Trophoblast cell (in vitro differentiated cells and primary cell): ENCODE measurements at regions not wholly inside any gene's neighbourhood (a gene's known extent, or its start where the extent isn't known, plus 50 kb on each side); places are given as distances from the start of the nearest gene placed in this dataset.
"Not testable (repeated sequence)": the region's sequence is repeated elsewhere in the genome, so short reads cannot be mapped to it uniquely, and the experiment has no call there.

Experiments used
- DNase-seq, 2 donors: peaks; one replicate each; pipeline ENCODE4 v3.0.0-alpha.2; 2016
- H2AFZ ChIP-seq: 2 replicates; pipeline ENCODE4 v1.6.1; 2013; ENCODE audit warnings: low read length, moderate library complexity, mild to moderate bottlenecking; ENCODE audit not compliant: insufficient read depth, poor library complexity
- H2AK5ac ChIP-seq: 2 replicates; pipeline ENCODE4 v1.6.1; 2013; ENCODE audit warnings: mild to moderate bottlenecking, low read length
- H2BK120ac ChIP-seq: 2 replicates; pipeline ENCODE4 v1.6.1; 2013; ENCODE audit warnings: low read length, mild to moderate bottlenecking, moderate library complexity; ENCODE audit not compliant: insufficient read depth, poor library complexity
- H2BK12ac ChIP-seq: 2 replicates; pipeline ENCODE4 v1.6.1; 2013; ENCODE audit warnings: mild to moderate bottlenecking, low read length, moderate library complexity
- H2BK5ac ChIP-seq: 2 replicates; pipeline ENCODE4 v1.6.1; 2013; ENCODE audit warnings: low read length, low read depth, moderate library complexity, mild to moderate bottlenecking; ENCODE audit not compliant: poor library complexity
- H3K14ac ChIP-seq: 2 replicates; pipeline ENCODE4 v1.6.1; 2013; ENCODE audit warnings: mild to moderate bottlenecking, low read length
- H3K18ac ChIP-seq: 2 replicates; pipeline ENCODE4 v1.6.1; 2013; ENCODE audit warnings: mild to moderate bottlenecking, low read length
- H3K23ac ChIP-seq: 2 replicates; pipeline ENCODE4 v1.6.1; 2013; ENCODE audit warnings: low read length
- H3K27ac ChIP-seq: 2 replicates; pipeline ENCODE4 v1.5.1; 2013; ENCODE audit warnings: low read depth, mild to moderate bottlenecking, inconsistent platforms, low read length, moderate library complexity
- H3K27me3 ChIP-seq: 2 replicates; pipeline ENCODE4 v1.6.1; 2013; ENCODE audit warnings: inconsistent platforms, mild to moderate bottlenecking, low read length, moderate library complexity; ENCODE audit not compliant: insufficient read depth
- H3K36me3 ChIP-seq, 2 experiments: 1 replicate in 1 of 2; 2 replicates in 1 of 2; pipeline ENCODE4 v1.6.1; 2013; ENCODE audit warnings: low read length in 2 of 2, mild to moderate bottlenecking in 2 of 2, moderate library complexity in 1 of 2; ENCODE audit not compliant: insufficient read depth in 2 of 2, control insufficient read depth in 1 of 2
- H3K4ac ChIP-seq: 2 replicates; pipeline ENCODE4 v1.6.1; 2013; ENCODE audit warnings: low read depth, mild to moderate bottlenecking, low read length, moderate library complexity
- H3K4me1 ChIP-seq, 2 experiments: 1 replicate in 1 of 2; 2 replicates in 1 of 2; pipeline ENCODE4 v1.6.1; 2013; ENCODE audit warnings: low read length in 2 of 2, mild to moderate bottlenecking in 2 of 2, moderate library complexity in 1 of 2; ENCODE audit not compliant: insufficient read depth in 2 of 2, control insufficient read depth in 1 of 2
- H3K4me2 ChIP-seq: 2 replicates; pipeline ENCODE4 v1.6.1; 2013; ENCODE audit warnings: inconsistent platforms, mild to moderate bottlenecking, low read length, moderate library complexity
- H3K4me3 ChIP-seq: 2 replicates; pipeline ENCODE4 v1.5.1; 2013; ENCODE audit warnings: mild to moderate bottlenecking, low read depth, low read length, inconsistent platforms
- H3K79me1 ChIP-seq: one replicate; pipeline ENCODE4 v1.6.1; 2013; ENCODE audit warnings: low read length
- H3K79me2 ChIP-seq: 2 replicates; pipeline ENCODE4 v1.6.1; 2013; ENCODE audit warnings: low read length, mild to moderate bottlenecking; ENCODE audit not compliant: control insufficient read depth, insufficient read depth, poor library complexity
- H3K9ac ChIP-seq: 2 replicates; pipeline ENCODE4 v1.6.1; 2013; ENCODE audit warnings: mild to moderate bottlenecking, low read length
- H3K9me3 ChIP-seq: 2 replicates; pipeline ENCODE4 v1.6.1; 2013; ENCODE audit warnings: low read depth, mild to moderate bottlenecking, control low read depth, inconsistent platforms, low read length; ENCODE audit not compliant: insufficient read depth
- H4K12ac ChIP-seq: 2 replicates; pipeline ENCODE4 v1.6.1; 2013; ENCODE audit warnings: low read depth, mild to moderate bottlenecking, low read length, moderate library complexity
- H4K8ac ChIP-seq: 2 replicates; pipeline ENCODE4 v1.6.1; 2013; ENCODE audit warnings: low read depth, mild to moderate bottlenecking, low read length, moderate library complexity
- H4K91ac ChIP-seq: one replicate; pipeline ENCODE4 v1.6.1; 2013; ENCODE audit warnings: low read depth, mild to moderate bottlenecking, low read length, moderate library complexity
- WGBS: extraction: QIAGEN DNeasy Blood & Tissue Kit; methylation state at CpG from one replicate; pipeline ENCODE4 v1.1.7; 2013; ENCODE audit warnings: missing lambda C conversion rate; ENCODE audit not compliant: insufficient read length, insufficient coverage; ENCODE audit errors: extremely low coverage; 5-methylcytosine and 5-hydroxymethylcytosine counted together

DNA sequence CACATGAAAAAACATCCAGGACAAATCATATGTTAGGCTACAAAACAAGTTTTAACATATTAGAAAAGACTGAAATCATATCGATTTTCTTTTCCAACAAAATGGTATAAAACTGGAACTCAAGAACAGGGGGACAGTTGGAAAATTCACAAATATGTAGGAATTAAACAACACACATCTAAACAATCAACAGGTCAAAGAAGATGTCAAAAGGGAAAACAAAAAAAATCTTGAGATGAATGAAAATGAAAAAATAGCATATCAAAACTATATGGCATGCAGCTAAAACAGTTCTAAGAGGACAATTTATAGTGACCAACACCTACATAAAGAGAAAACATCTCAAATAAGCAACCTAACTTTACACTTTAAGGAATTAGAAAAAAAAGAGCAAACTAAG lies 585.3 kb downstream of the UQCRFS1 start:
- H3K79me1 ChIP-seq = no peaks in the 10 kb centered on the region
- no peak overlapping the region for H3K9ac ChIP-seq
- H3K4ac ChIP-seq = no peak overlapping the region
- no peak overlapping the region for H3K18ac ChIP-seq
- H4K91ac ChIP-seq = no peak overlapping the region
- H3K27ac ChIP-seq = no peak overlapping the region
- no peaks in the 10 kb centered on the region for H3K79me2 ChIP-seq
- no peak overlapping the region for H2BK12ac ChIP-seq
- H3K9me3 ChIP-seq = no peaks in the 10 kb centered on the region
- no peaks in the 10 kb centered on the region for H3K27me3 ChIP-seq
- no peak overlapping the region for H2BK5ac ChIP-seq
- no peak overlapping the region for H2AK5ac ChIP-seq
- no peak overlapping the region for H4K8ac ChIP-seq
- WGBS = no CpG with 5 or more reads among the region's 1 CpG
- no peaks in the 10 kb centered on the region for H3K4me1 ChIP-seq
- H3K23ac ChIP-seq = no peak overlapping the region
- no peak overlapping the region for H2BK120ac ChIP-seq
- no peak overlapping the region for H3K4me3 ChIP-seq
- no peaks in the 10 kb centered on the region for H3K36me3 ChIP-seq
- no peak overlapping the region for H3K4me2 ChIP-seq
- no peak overlapping the region for H4K12ac ChIP-seq
- H3K14ac ChIP-seq = no peak overlapping the region
- H2AFZ ChIP-seq = no peak overlapping the region
- no peak for DNase-seq

DNA sequence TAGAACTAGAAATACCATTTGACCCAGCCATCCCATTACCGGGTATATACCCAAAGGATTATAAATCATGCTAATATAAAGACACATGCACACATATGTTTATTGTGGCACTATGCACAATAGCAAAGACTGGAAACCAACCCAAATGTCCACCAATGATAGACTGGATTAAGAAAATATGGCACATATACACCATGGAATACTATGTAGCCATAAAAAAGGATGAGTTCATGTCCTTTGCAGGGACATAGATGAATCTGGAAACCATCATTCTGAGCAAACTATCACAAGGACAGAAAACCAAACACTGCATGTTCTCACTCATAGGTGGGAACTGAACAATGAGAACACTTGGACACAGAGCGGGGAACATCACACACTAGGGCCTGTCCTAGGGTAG lies 586.5 kb downstream of the UQCRFS1 start:
- H3K79me1 ChIP-seq, H2BK120ac ChIP-seq: not testable (repeated sequence)

DNA sequence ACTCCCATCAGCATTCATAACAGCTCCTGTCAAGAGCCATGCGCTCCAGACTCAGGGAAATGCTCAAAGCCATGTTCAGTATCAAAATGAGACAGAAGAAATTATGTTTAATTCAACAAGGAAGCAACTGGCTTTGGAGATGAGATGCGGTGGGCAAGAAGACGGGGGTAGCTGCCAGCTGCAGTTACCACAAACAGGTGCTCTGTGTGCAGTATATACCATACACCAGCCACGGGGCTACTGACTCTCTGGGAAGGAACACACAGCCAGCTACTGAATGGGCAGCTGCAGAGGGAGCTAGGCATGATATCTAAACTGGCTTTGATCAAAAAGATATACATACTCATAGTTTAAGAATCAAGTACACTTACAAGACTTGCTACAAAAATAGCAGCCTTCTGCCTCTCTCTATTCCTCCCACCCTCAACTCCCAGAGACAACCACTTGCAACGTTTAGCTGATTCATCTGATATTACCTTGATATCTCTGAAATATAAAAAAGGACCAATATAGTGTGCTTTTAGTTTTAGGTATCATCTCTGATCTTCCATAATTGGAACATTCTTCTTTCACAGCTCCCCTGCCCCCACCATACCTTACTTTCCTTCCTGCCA lies 593.0 kb downstream of the UQCRFS1 start:
- Histone ChIP-seq H2BK120ac (no peak overlapping the region), H2BK5ac (no peak overlapping the region), H3K4me3 (no peak overlapping the region), H4K91ac (no peak overlapping the region), H3K18ac (no peak overlapping the region), H2AK5ac (no peak overlapping the region), H3K4me2 (no peak overlapping the region), H2AFZ (no peak overlapping the region), H3K27me3 (no peaks in the 10 kb centered on the region), H3K4me1 (no peaks in the 10 kb centered on the region), H2BK12ac (no peak overlapping the region), H3K4ac (no peak overlapping the region), H3K79me1 (no peaks in the 10 kb centered on the region), H3K79me2 (no peaks in the 10 kb centered on the region), H3K23ac (no peak overlapping the region), H3K14ac (no peak overlapping the region), H3K9me3 (peaks cover 1% of the 10 kb centered on the region), H3K27ac (no peak overlapping the region), H3K9ac (no peak overlapping the region), H3K36me3 (peaks cover 0 to 3% of the 10 kb centered on the region in 2 experiments), H4K12ac (no peak overlapping the region), H4K8ac (no peak overlapping the region)
- WGBS = no CpG with 5 or more reads among the region's 5 CpGs
- no peak for DNase-seq

More for the DNA sequence above, 586.5 kb downstream of the UQCRFS1 start:
- H4K91ac ChIP-seq, H3K18ac ChIP-seq, H3K9ac ChIP-seq, H3K23ac ChIP-seq, H4K8ac ChIP-seq, H3K27me3 ChIP-seq, H3K79me2 ChIP-seq, H2AFZ ChIP-seq, H2BK5ac ChIP-seq, H2BK12ac ChIP-seq, H3K4me3 ChIP-seq, H3K4ac ChIP-seq, H4K12ac ChIP-seq, H3K9me3 ChIP-seq, H2AK5ac ChIP-seq, H3K4me1 ChIP-seq, DNase-seq, H3K14ac ChIP-seq, H3K4me2 ChIP-seq, H3K27ac ChIP-seq, H3K36me3 ChIP-seq: not testable (repeated sequence)
- no CpG with 5 or more reads among the region's 2 CpGs for WGBS

DNA sequence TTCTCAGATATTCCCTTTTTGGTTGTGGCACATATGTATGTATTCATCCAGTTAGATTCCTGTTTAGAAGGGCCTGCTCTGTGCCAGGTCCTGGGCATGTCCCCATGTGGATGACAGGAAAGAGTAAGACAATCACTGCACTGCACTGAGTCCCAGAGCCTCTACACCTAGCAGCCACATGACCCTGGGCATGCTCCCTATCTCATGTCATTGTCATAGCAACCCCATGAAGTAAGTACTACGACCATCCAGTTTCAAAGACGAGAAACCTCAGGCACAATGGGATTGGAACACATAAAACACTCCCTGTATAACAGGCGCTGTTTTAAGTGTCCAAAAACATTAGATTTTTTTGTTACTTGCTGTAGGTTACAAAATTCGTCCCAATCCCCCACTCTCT lies 594.4 kb downstream of the UQCRFS1 start:
- H2AK5ac ChIP-seq = no peak overlapping the region
- no peak overlapping the region for H3K14ac ChIP-seq
- no peak overlapping the region for H4K8ac ChIP-seq
- H3K9ac ChIP-seq = no peak overlapping the region
- H3K27ac ChIP-seq = no peak overlapping the region
- H3K79me2 ChIP-seq = no peaks in the 10 kb centered on the region
- no peaks in the 10 kb centered on the region for H3K79me1 ChIP-seq
- no peak overlapping the region for H2AFZ ChIP-seq
- no peaks in the 10 kb centered on the region for H3K4me1 ChIP-seq
- no peaks in the 10 kb centered on the region for H3K27me3 ChIP-seq
- no peak overlapping the region for H3K23ac ChIP-seq
- no peak overlapping the region for H4K91ac ChIP-seq
- DNase-seq = no peak
- no peak overlapping the region for H3K18ac ChIP-seq
- H2BK12ac ChIP-seq = no peak overlapping the region
- H3K4me3 ChIP-seq = no peak overlapping the region
- peaks cover 1% of the 10 kb centered on the region for H3K9me3 ChIP-seq
- H3K4me2 ChIP-seq = no peak overlapping the region
- H4K12ac ChIP-seq = no peak overlapping the region
- H2BK5ac ChIP-seq = no peak overlapping the region
- peaks cover 0 to 3% of the 10 kb centered on the region in 2 experiments for H3K36me3 ChIP-seq
- no peak overlapping the region for H3K4ac ChIP-seq
- no peak overlapping the region for H2BK120ac ChIP-seq
- WGBS = no CpG with 5 or more reads among the region's 4 CpGs
